Pancreas (tissue), 10 donors: ENCODE measurements at regions not wholly inside any gene's neighbourhood (a gene's known extent, or its start where the extent isn't known, plus 50 kb on each side); places are given as distances from the start of the nearest gene placed in this dataset.

Experiments used
- ATAC-seq, 4 donors: fragments of 200-7000 bp; cut with Tn5 transposase; one replicate each; pipeline versions ENCODE4 v1.8.0 to v1.9.1; 2020; ENCODE audit warnings: mild to moderate bottlenecking in 4 of 4, moderate library complexity in 4 of 4
- DNase-seq, 6 donors: peaks; one replicate each; pipeline ENCODE4 v3.0.0-alpha.2; 2020
- FAIRE-seq: peaks from 2 replicates; lab custom pipeline; 2012; peaks lifted over from hg19 to GRCh38; lab: Jason Lieb, UNC
- H3K27ac ChIP-seq, 4 donors: fragments of 200-600 bp; sonication (generic); 1 replicate in 3 of 4; 2 replicates in 1 of 4; pipeline versions ENCODE4 v1.5.0 to v1.8.0; 2020
- H3K27me3 ChIP-seq, 4 donors: fragments of 200-600 bp; one replicate each; pipeline ENCODE4 v1.8.0; 2021
- H3K36me3 ChIP-seq, 3 donors: fragments of 200-600 bp; sonication (generic) in 1 of 3; one replicate each; pipeline versions ENCODE4 v1.5.0 to v1.8.0; 2020 to 2021
- H3K4me1 ChIP-seq, 3 donors: fragments of 200-600 bp; one replicate each; pipeline ENCODE4 v1.8.0; 2021
- H3K4me3 ChIP-seq, 4 donors: fragments of 200-600 bp; sonication (generic) in 2 of 4; one replicate each; pipeline versions ENCODE4 v1.5.0 to v1.8.0; 2020 to 2021
- H3K9me3 ChIP-seq, 4 donors: fragments of 200-600 bp; one replicate each; pipeline ENCODE4 v1.8.0; 2021
- WGBS, 2 donors: extraction: QIAGEN DNeasy Blood & Tissue Kit; methylation state at CpG; one replicate each; pipeline ENCODE4 v1.1.7; 2013; 5-methylcytosine and 5-hydroxymethylcytosine counted together
- intact Hi-C, 3 donors: fragments of 100-400 bp; cut with DNase I; formaldehyde crosslinking; loops; one replicate each; pipeline versions ENCODE4 v1.11.1 to v1.14.2; 2022
- TF ChIP-seq, protein P1 (sequence below), 4 donors: fragments of 200-600 bp; sonication (generic) in 3 of 4; IDR thresholded peaks; one replicate each; pipeline versions ENCODE4 v1.5.0 to v1.8.0; 2021; ENCODE audit warnings: antibody characterized with exemption in 4 of 4
- donor health status: healthy with polysubstance abuse.
- donor health status: DM: no; HTN: no; CAD: no; lungs with moderate emphysema.
- donor health status: DM: no; HTN: no; CAD: no.
- donor health status: control.
- donor health status: control.
- donor health status: Bipolar disorder and iron deficiency.
- donor health status: DM: yes; HTN: yes; CAD: no.
- donor health status: DM: no; HTN: no; CAD: no.
- donor health status: DM: no; HTN: no; CAD: no.
- donor health status: DM: yes; HTN: yes; CAD: no.

DNA sequence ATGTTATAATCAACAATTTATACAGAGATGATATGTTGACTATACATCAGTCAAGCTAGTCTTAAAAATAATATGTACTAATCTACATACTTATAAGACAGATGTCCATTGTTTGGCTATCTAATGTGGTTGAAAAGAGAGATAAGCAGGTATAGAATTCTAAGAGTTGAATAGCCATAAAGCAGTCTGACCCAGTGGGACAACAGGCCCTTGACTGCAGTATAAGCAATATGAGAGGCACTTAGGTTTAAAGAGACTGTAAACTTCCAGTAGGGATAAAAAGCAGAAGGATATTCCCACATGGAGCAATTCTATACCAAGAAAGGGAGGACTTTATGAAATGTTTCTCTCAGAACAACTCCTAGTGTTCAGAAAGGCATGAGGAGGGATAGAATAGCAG is 139.3 kb downstream of the ELAPOR2 start:
- Histone ChIP-seq H3K27ac (no peak overlapping the region), H3K9me3 (no peaks in the 10 kb centered on the region), H3K4me3 (no peak overlapping the region), H3K4me1 (no peaks in the 10 kb centered on the region), H3K27me3 (no peaks in the 10 kb centered on the region), H3K36me3 (no peaks in the 10 kb centered on the region)
- TF ChIP-seq, protein P1, sequence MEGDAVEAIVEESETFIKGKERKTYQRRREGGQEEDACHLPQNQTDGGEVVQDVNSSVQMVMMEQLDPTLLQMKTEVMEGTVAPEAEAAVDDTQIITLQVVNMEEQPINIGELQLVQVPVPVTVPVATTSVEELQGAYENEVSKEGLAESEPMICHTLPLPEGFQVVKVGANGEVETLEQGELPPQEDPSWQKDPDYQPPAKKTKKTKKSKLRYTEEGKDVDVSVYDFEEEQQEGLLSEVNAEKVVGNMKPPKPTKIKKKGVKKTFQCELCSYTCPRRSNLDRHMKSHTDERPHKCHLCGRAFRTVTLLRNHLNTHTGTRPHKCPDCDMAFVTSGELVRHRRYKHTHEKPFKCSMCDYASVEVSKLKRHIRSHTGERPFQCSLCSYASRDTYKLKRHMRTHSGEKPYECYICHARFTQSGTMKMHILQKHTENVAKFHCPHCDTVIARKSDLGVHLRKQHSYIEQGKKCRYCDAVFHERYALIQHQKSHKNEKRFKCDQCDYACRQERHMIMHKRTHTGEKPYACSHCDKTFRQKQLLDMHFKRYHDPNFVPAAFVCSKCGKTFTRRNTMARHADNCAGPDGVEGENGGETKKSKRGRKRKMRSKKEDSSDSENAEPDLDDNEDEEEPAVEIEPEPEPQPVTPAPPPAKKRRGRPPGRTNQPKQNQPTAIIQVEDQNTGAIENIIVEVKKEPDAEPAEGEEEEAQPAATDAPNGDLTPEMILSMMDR (IDR thresholded peaks at IDR 0.05): no peak
- no peak for FAIRE-seq
- DNase-seq: no peak
- intact Hi-C loops: loop anchor here in 1 of 3 donors (5.0 kb wide), 1 partner anchor 317 kb away; no protein-coding TSS in a partner anchor
- ATAC-seq: no peak

DNA sequence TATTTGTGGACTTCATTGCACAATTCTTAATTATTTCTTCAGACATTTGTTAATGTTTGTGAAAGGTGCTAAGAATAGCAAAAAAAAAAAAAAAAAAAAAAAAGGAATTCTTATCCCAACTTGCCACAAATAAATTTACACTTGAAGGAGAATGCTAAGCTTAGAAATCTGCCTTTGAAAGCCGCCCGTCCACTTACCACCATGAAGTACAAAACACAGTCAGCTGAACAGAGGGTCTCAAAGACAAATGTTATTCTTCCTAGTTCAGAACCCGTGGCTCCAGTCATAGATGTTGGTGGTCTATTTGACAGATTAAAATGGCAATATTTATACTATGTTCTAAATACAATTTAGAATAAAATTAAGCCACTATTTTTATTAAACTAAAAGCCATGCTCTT is 141.2 kb downstream of the ELAPOR2 start:
- Histone ChIP-seq H3K9me3 (no peaks in the 10 kb centered on the region), H3K4me3 (no peak overlapping the region), H3K27ac (no peak overlapping the region), H3K27me3 (no peaks in the 10 kb centered on the region), H3K4me1 (no peaks in the 10 kb centered on the region), H3K36me3 (no peaks in the 10 kb centered on the region)
- TF ChIP-seq, protein P1 (IDR thresholded peaks at IDR 0.05): no peak
- no peak for ATAC-seq
- FAIRE-seq: no peak
- WGBS, 2 donors: 80 to 85% methylated on average over 3 of the region's 3 CpGs
- intact Hi-C loops: no loop called here
- DNase-seq: no peak

DNA sequence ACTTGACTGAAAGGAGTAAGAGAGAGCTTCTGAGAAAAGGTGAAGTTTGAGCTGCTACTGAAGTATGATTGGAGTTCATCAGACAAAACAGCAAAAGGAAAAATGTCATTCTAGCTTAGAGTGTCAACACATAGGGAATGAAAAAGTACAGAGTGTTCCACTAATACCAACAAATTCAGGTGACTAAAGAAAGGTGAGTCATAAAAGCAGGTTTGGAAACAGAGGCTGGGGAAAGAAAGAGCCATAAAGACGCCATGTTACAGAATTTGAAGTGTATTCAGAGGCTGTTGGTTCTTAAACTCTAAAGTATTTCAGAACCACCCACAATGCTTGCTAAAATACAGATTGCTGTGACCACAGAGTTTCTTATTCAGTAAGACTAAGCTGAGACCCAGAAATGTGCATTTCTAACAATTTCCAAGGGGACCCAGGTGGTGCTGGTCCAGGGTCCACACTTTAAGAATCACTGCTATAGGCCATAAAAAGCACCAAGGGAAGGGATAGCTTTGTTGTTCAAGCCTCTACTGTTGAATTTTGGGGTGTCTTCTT is 143.1 kb downstream of the ELAPOR2 start:
- intact Hi-C loops: no loop called here
- no peaks in the 10 kb centered on the region for H3K4me1 ChIP-seq
- no peak overlapping the region for H3K27ac ChIP-seq
- ATAC-seq (no peak), DNase-seq (no peak), FAIRE-seq (no peak)
- 85 to 86% methylated on average over 1 of the region's 1 CpG for WGBS, 2 donors
- no peak overlapping the region for H3K4me3 ChIP-seq
- no peaks in the 10 kb centered on the region for H3K9me3 ChIP-seq
- TF ChIP-seq, protein P1 (IDR thresholded peaks at IDR 0.05): no peak
- H3K36me3 ChIP-seq: no peaks in the 10 kb centered on the region
- H3K27me3 ChIP-seq: no peaks in the 10 kb centered on the region

DNA sequence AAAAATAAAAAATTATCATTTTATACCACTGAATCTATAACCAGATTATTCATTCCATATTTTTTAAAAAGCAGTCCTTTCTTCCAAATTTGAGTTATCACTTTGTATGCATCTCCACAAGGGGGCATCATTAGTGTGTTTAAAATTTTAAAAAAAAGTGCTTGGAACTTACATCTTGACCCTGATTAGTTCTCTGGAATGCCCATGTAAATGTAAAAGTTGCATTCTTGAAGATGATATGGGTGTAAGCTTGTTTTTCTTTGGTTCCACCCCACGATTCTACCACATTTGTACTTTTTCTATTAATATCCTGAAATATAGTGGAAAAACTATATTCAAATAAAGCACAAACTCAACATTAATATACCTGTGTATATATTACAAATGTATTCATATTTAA is 144.9 kb downstream of the ELAPOR2 start:
- FAIRE-seq: peak; percentile 54
- ATAC-seq: no peak
- intact Hi-C loops: no loop called here
- Histone ChIP-seq H3K4me1 (no peaks in the 10 kb centered on the region), H3K4me3 (no peak overlapping the region), H3K9me3 (no peaks in the 10 kb centered on the region), H3K27me3 (no peaks in the 10 kb centered on the region), H3K36me3 (no peaks in the 10 kb centered on the region), H3K27ac (no peak overlapping the region)
- TF ChIP-seq, protein P1 (IDR thresholded peaks at IDR 0.05): peak in 1 of 4 donors; percentile 35
- WGBS, 2 donors: 28 to 35% methylated on average over 1 of the region's 1 CpG
- no peak for DNase-seq
